Non-pigmented ciliary epithelial cell (primary cell): ENCODE measurements at regions not wholly inside any gene's neighbourhood (a gene's known extent, or its start where the extent isn't known, plus 50 kb on each side); places are given as distances from the start of the nearest gene placed in this dataset.

Experiments used
- DNase-seq: peaks from one replicate; pipeline ENCODE4 v3.0.0-alpha.2; 2010; ENCODE audit warnings: low read depth

- DNase-seq = no peak
Observed at GRCh38 chr19:16000024-16000663, 51.3 kb downstream of the OR10H4 start.

DNA sequence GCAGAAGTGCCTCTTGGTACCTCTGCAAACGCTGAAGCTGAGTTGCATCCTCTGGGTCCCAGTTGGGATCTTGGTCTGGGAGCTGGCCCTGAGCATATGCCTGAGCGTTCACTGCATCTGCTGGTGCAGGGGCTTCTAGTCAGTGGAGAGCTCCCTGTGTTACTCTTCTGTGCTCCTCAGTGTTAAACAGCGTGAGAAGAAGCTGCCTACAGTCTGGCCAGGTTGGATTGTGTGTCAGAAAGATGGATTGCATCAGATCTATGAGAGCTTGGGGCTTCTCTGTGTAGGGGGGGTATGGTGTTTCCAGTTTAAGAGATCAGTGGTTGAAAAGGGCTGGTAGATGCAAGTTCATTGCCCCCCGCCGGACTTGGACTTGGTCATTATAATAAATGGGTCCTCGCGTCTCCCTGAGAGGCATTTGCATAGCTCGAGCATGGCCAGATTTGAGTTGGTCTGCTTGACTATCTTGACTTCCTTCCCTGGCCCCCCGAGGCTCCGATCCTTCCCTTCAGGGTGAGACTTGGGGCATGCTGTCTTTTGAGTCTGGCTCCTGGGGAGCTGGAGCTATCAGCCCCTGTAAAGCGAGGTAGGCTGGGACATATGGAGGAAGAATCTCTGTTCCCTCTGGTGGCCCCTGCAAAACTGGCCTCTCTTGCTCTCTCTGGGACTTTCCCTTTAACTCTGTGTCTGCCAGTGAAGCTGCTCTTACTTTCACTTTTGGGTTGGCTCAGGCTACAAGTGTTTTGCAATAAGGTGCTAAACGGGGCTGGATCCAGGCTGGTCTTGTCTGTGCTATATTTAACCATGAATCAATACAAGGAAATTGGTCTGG, 52.9 kb downstream of the OR10H4 start:
- peak; percentile 14 for DNase-seq

DNA sequence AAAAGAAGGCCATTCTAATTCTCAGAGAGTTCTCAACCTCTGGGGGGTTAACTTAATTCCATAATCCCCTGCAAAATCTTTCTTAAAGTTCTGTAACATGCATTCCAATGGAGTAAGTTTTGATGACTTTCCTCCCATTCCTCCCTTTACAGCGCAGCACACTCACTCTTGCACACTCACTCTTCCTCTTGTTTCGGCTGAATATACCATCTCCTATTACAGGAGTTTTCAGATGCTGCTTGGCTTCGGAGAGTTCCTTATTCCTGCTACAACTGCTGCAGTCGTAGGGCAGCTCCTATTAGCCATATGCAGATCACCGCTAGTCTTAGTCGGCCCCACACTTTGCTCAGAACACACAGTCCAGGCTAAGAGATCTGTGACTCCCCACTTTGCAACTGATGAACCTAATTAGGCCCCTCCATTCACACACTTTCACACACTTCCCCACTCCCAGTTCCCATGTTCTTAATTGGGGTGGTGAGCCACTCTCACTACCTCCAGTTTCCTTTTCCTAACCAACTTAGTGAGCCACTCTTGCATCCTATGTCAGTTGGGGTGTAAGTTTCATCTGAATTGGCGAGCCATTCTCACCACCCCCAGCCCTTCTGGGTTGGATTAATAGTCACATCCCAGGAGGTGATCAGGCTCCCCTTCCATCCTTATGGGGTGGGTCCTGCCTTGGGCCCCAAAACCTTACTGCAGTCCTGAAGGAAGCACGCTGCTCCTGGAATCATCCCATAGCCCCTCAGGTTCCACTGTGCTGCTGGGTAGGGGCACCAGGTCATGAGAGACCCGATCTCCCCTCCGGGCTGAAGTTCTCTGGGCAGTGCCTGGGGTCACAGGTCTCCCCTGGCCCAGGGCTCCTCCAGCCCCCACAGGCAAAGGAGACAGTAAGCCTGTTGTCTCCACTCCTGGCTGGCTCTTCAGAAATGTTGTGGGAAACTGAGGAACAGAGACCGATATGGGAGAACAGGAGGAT, 53.9 kb downstream of the OR10H4 start:
- no peak for DNase-seq

DNA sequence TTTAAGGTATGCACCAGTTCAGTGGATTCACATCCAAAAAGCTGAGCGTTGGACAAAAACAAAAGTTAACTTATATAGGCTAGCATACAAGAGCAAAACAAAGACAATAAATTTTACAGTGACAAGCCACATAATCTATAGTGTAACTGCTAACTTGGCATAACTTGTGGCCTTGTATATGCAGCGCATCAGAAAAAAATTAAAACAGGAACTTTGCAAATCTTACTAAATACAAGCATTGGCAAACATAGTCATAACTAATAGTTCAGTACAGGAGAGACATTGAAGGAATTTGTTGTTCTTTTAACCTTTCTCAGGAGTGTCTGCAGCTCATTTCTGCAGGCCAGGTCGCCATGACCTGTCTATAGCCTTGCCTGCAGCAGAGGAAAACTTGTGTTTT, 54.6 kb downstream of the OR10H4 start:
- DNase-seq = no peak

DNA sequence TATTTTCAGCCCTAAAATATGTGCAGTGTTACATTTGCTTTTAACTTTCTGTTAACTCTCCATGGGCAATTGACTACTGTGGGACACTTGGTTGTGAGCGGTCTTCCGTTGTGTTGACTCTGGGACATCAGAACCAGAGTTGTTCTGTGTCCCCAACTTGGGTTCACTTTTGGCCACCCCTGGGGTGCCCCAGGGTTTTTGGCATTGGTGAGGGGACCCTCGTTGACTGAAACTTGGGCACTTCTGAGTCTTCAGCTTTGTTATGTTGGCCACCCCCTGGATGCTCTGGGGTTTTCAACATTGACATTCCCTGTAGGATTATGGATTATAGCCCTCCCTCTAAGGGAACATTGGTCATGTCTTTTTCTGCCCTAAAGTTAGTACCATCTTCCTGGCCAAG, 57.1 kb downstream of the OR10H4 start:
- DNase-seq = no peak

- DNase-seq = no peak
Observed at GRCh38 chr19:16012552-16012951, 63.7 kb upstream of the TPM4 start.

- no peak for DNase-seq
Observed at GRCh38 chr19:16013181-16013850, 63.0 kb upstream of the TPM4 start.

- no peak for DNase-seq
Observed at GRCh38 chr19:16013851-16014840, 62.1 kb upstream of the TPM4 start.

GRCh38 chr19:16014923-16015804, 61.1 kb upstream of the TPM4 start:
- no peak for DNase-seq

DNA sequence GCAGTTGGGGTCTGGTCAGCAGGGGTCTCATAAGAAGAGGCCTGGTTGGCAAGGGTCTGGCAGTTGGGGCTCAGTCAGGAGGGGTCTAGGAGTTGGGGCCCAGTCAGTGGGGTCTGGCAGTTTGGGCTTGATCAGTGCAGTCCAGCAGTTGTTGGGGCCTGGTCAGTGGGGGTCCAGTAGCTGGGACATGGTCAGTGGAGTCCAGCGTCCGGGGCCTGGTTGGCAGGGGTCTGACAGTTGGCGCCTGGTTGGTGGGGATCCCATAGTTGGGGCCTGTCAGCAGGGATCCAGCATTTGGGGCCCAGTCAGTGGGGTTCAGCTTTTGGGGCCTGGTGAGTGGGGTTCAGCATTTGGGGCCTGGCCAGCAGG, 60.5 kb upstream of the TPM4 start:
- no peak for DNase-seq

GRCh38 chr19:16016226-16017137, 59.8 kb upstream of the TPM4 start:
- no peak for DNase-seq

DNA sequence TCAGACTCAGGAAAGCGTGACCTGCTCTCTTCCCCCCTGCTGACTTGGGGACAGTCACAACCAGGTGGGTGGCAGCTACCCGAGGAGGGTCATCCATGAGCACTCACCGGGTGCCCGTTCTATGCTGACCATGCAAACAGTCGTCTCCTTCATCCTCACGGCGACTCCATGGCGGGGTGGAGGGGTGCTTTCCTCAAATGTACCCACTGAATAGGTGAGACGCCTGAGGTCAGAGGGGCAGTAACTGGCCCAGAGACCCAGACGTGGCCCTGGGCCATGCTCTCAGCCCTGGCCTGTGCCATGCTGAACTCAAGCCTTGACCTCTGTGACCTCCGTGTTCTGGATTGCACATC, 59.2 kb upstream of the TPM4 start:
- no peak for DNase-seq

- DNase-seq = no peak
Observed at GRCh38 chr19:16018106-16018755, 58.1 kb upstream of the TPM4 start.

DNA sequence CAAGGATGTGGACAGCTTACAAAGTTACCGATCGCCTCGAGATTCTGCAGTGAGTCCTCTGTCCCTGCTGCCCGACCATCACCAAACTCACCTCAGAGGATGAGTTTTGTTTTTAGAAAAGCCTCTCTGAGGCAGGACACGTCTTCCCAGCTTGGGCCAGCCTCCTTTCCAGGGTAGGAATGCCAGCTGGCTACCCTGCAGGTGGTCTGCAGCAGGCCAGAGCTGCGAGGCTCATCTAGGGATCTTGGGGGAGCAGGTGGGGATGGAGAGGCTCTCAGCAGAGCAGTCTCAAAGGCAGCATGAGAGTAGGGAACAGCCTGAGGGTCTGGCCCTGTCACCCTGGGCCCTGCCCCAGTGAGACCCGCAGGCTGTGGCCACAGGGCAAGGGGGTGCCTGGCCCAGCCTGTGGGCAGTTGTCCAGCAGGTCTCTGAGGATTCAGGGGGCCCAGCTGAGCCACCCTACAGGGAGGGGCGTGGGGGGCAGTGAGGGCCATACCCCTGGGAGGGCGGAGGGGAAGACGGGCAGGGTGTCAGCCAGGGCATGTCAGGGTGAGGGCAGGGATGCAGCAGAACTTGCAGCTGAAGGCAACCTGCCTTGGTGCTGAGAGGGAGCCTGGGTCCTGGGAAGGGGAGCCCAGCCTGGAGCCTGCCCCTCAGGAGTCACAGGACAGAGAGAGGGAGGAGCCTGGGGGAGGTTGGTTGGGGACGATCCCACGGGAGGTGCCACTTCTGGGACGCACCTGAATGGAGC, 57.3 kb upstream of the TPM4 start:
- DNase-seq = no peak

GRCh38 chr19:16019691-16020448, 56.4 kb upstream of the TPM4 start:
- no peak for DNase-seq

GRCh38 chr19:16021796-16022195, 54.5 kb upstream of the TPM4 start:
- no peak for DNase-seq

GRCh38 chr19:16022251-16022650, 54.0 kb upstream of the TPM4 start:
- no peak for DNase-seq
